ENCODE measurements at regions not wholly inside any gene's neighbourhood (a gene's known extent, or its start where the extent isn't known, plus 50 kb on each side); places are given as distances from the start of the nearest gene placed in this dataset.
"Not testable (repeated sequence)": the region's sequence is repeated elsewhere in the genome, so short reads cannot be mapped to it uniquely, and the experiment has no call there.

DNA sequence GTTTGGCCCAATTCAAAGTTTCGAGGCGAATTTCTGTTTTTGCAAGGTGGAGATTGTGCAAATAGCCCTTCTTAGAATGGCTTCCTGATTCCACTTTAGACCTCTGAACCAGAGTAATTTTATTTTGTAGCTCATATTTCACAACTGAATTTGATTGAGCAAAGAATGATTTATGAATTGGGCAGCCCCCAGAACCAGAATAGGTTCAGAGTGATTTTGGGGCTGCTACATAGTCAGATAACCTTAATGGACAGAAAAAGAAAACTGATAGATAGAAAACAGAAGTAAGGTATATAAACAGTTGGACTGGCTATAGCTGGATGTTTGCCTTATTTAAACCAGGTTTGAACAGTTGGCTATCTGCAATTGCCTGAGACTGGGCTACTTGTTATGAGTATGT, 156.6 kb downstream of the YIPF5 start:
- no peak for DNase-seq

DNA sequence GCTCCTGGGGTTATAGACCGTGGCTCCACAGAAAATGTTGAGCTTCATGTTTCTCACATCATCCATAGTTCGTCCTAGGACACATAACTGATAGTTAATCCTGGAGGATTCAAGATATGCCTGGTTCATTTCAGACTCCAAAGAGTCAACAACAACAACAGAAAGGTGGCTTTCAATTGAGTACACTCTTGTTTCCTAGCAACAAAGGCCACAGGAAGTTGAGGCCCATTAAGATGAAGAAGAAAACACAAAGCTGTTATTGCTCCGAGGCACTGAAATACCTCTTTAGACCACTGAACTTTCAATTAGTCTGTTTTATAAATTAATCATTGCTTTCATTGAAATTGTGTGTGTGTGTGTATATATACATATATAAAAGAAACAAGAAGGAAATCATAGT, 154.5 kb downstream of the YIPF5 start:
- DNase-seq = no peak

DNA sequence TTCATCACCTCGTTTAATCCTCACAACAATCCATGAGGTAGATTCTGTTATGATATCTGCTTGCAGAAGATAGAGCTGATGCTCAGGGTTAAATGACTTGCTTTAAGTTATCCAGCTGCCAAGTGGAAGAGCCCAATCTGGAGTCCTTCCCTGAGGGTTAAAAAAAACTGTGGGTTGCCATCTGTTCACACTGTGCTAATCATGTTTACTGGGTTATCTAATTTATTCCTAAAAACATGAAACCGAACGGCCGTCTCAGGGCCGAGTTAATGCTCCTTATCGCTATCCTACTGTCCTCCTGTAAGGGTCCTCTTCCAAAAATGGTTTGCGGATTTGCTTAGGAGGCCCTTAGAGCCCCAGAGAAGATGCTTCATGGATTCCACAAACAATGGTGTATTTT, 153.3 kb downstream of the YIPF5 start:
- no peak for DNase-seq

DNA sequence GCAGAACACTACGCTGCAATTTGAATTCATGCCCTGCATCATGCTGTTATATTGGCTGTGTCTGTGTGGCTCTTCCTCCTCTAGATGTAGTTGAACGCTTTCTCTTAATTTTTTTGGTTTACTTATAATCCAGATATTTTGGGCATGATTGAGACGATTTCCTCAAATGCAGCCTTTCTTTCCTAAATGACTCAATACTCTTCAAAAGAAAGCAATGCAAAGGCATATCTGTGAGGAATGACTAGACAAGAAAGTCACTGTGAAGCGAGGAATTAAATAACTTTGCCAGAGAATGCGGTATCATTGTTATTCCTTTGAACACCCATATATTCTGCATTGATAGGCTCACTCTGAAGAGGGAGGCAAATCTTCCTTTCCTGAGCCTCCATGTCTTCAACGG, 152.8 kb downstream of the YIPF5 start:
- no peak for DNase-seq

DNA sequence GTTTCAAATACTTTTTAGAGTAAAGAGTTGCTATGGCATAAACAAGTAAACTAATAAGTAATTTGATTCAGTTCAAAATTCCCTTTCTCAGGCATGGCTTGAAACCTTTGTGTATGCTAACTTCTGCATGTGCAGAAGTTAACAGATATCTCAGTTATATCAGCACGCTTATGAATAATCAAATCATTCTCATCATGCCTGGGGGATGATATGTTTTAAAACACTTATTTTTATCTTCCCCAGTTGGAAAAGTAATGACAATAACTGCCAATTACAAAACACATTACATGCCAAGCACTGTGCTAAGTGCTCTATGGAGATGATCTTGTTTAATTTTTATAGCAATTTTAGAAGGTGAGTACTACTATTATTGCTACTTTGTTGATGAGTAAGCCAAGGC, 146.4 kb downstream of the YIPF5 start:
- DNase-seq = no peak

DNA sequence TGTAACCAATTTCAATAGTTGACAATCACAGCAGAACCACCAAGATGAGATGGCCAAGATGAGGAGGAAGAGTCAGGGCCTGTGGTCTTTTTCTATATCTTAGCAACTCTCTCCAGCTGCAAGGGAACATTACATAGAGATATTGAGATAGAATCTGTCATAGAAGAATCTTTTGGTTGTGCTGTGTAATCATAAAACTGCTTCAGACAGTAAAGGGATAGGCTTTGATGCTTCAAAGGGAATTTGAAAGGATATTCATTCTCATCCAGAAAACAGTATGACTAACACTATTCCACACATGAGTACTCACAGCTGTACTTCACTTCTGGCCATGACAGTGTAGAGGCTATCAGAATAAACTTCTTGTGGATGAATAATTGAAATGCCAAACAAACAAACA, 145.9 kb downstream of the YIPF5 start:
- DNase-seq = no peak

GRCh38 chr5:144026286-144026685, 144.2 kb downstream of the YIPF5 start:
- DNase-seq = no peak

GRCh38 chr5:144028058-144028457, 142.4 kb downstream of the YIPF5 start:
- no peak for DNase-seq

- no peak for DNase-seq
Observed at GRCh38 chr5:144028636-144029035, 141.8 kb downstream of the YIPF5 start.

DNA sequence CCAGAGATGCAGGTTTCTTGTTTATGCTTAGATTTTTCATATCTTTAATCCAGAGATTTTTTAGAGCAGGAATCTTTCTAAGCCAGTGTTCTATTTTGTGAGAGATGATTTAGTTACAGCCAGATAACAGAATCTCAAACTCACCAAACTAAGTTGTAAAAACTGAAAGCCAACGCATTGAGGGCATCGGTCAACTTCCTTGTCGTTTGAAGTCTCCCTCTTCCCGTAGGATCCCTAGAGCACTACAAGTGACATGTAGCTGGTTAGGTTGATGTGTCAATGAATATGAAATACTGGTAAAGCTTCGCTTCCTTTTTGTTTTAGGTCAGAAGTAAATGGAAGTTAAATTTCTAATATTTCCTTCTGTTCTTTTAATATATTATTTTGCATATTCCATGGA, 139.6 kb downstream of the YIPF5 start:
- no peak for DNase-seq

GRCh38 chr5:144032375-144032774, 138.1 kb downstream of the YIPF5 start:
- no peak for DNase-seq

DNA sequence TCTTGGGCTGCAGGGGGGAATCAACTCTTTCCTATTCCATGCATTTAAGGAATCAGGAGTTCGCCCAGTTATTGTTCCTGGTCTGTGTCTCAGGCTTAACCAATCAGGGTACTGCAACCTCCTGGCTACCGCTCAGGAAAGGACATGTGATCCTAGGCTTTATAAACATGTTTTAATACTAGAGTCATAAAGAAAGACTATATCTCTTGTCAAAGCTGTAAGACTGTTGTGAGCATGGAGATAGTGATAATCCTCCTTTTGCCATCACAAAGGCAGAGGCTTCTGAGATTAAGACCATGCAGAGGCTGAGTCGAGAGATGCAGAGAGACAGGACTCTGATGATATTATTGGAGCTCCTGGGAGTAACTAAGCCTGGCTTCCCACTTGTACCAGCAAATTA, 137.0 kb downstream of the YIPF5 start:
- no peak for DNase-seq

GRCh38 chr5:144035046-144035740, 135.3 kb downstream of the YIPF5 start:
- DNase-seq = no peak

- no peak for DNase-seq
Observed at GRCh38 chr5:144036476-144036875, 134.0 kb downstream of the YIPF5 start.

DNA sequence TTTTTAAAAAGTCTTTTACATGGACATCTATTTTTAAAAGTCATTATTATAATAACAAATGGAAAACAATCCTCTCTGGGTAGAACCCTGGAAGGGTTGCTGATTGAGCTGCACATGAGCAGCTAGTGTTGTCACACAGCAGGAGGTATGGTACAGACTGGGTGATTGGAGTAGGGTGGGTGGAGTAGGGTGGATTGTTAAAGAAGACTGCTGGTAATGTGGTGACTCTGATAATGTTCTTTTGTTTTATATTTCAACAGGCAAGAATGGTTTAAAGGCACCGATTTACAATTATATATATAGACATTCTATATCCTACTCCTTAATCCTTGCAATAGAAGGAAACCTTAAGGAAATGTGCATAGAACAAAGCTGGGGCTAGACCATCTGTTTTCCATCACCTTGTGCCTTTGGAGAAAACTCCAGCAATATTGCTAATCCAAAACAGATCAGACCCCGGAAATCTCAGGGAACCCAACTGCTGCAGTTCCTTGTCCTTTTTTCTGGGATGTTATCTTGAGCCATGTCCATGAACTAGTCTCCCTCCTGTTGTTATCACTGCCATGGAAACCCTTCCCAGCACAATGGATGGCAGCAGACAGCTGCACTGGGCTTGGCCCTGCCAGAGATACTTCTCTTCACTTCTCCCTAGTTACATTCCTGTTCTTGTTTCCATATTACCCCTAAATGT, 129.7 kb downstream of the YIPF5 start:
- DNase-seq = no peak

- DNase-seq = no peak
Observed at GRCh38 chr5:144042156-144042555, 128.3 kb downstream of the YIPF5 start.

DNA sequence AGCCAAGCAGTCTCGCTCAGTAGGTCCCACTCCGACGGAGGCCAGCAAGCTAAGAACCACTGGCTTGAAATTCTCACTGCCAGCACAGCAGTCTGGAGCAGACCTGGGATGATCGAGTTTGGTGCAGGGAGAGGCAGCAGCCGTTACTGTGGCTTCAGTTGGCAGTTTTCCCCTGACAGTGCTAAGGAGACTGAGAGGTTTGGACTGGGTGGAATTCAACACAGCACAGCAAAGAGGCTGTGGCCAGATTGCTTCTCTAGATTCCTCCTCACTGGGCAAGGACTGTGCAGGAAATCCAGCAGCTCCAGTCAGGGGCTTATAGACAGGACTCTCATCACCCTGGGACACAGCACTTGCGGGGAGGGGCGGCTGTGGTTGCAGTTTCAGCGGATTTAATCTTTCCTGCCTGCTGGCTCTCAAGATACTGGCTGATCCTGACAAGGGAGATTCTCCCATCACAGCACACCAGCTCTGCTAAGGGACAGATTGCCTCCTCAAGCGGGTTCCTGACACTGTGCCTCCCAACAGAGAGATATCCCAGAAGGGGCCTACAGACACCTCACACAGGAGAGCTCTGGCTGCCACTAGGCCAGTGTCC, 122.1 kb downstream of the YIPF5 start:
- no peak for DNase-seq

DNA sequence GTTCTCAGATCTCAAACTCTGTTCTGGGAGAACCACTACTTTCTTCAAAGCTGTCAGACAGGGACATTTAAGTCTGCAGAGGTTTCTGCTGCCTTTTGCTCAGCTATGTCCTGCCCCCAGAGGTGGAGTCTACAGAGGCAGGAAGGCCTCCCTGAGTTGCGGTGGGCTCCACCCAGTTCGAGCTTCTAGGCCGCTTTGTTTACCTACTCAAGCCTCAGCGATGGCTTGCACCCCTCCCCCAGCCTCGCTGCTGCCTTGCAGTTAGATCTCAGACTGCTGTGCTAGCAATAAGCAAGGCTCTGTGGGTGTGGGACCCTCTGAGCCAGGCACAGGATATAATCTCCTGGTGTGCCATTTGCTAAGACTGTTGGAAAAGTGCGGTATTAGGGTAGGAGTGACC, 115.1 kb downstream of the YIPF5 start:
- DNase-seq = not testable (repeated sequence)

- DNase-seq = not testable (repeated sequence)
Observed at GRCh38 chr5:144060091-144060490, 110.4 kb downstream of the YIPF5 start.

GRCh38 chr5:144060598-144060997, 109.9 kb downstream of the YIPF5 start:
- no peak for DNase-seq

- DNase-seq = no peak
Observed at GRCh38 chr5:144065786-144066185, 104.7 kb downstream of the YIPF5 start.

DNA sequence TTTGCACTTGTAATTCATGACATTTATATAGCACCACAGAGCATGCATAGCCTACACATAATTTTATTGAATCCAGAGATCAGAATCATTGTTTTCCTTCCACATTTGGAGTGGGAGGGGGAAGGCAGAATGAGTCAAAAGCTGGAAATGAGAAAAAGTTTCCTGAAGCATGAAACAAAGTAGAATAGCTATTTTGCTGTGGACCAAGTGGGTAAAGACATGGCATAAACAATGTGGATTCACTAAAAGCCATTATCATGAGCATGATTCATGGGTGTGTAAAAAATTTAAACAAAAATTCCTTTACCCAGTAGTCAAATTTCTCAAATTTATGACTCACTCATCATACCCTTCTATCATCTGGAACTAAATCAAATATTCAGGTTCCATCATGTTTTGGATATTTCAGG, 97.9 kb downstream of the YIPF5 start:
- DNase-seq = no peak

DNA sequence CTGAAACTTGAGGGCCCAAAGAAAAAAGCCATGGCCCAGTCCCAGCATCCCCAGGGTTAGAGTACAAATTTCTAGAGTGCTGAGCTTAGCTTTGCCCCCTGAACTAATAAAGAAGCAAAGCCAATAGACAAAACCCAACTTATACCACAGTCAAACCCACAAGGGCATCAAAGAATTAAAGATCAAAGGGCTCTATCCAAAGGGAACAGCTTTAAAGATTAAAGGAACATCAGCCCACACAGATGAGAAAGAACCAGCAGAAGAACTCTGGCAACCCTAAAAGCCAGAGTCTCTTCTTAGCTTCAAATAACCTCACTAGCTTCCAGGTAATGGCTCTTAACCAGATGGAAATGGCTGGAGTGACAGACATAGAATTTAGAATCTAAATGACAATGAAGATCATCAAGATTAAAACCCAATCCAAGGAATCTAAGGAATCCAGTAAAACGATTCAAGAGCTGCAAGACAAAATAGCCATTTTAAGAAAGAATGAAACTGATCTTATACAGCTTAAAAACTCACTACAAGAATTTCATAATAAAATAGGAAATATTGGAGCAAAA, 93.9 kb downstream of the YIPF5 start:
- no peak for DNase-seq

DNA sequence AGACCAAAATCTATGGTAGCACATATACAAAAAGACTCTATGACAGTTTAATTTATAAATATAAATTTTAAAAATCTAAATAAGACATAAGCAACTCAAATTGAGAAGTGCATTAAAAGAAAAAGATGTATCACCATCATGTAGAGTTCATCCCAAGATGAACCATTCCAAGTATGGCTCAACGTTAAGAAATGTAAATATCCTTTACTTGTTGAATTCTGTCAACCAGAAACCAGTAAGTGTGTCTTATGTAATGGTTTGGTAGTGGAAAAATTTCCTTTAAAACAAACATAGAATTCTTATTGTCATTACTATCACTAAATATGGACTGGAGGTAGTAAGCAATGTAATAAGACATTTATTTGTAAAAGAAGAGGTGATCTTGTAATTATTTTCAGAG, 87.3 kb downstream of the YIPF5 start:
- DNase-seq = no peak
